Stimulated activated CD4-positive, alpha-beta T cell treated with anti-CD3 and anti-CD28 coated beads, Interleukin-2, amount 100 ng/mL, for 48 hours (primary cell): ENCODE measurements at regions not wholly inside any gene's neighbourhood (a gene's known extent, or its start where the extent isn't known, plus 50 kb on each side); places are given as distances from the start of the nearest gene placed in this dataset.
"Not testable (repeated sequence)": the region's sequence is repeated elsewhere in the genome, so short reads cannot be mapped to it uniquely, and the experiment has no call there.

ENCODE experiments used
- DNase-seq, 2 donors: peaks; one replicate each; pipeline ENCODE4 v3.0.0-alpha.2; 2020

GRCh38 chr14:39614297-39614923 lies 182.2 kb upstream of the FBXO33 start:
- no peak for DNase-seq

GRCh38 chr14:39609119-39609518 lies 176.9 kb upstream of the FBXO33 start:
- no peak for DNase-seq

DNA sequence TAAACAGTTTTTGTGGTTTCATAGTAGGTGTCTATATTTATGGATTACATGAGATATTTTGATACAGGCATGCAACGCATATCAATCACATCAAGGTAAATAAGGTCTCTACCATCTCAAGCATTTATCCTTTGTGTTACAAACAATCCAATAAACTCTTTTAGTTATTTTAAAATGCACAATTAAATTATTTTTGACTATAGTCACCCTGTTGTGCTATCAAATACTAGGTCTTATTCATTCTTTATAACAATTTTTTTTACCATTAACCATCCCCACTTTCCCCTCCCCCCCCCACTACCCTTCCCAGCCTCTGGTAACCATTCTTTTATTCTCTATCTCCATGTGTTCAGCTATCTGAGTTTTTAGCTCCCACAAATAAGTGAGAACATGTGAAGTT lies 175.7 kb upstream of the FBXO33 start:
- no peak for DNase-seq

- no peak for DNase-seq
These were observed 171.7 kb upstream of the FBXO33 start for GRCh38 chr14:39603942-39604341.

DNA sequence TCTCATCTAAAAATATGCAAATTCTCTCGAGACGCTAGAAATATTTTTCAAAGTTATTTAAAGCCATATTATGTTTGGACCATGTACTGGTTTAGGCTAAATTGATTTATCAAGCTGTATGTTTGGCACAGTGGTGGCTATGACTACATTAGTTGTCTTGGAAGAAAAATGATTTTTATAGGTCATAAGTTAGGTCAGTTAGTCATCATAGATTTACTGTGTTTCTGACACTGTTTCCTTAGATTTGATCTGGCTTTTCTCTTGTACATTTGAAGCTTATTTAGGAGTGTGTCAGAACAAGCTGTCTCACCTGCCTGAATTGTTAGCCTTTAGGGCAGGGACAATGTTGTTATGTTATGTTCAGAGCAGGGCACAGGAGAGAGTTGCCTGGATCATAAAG lies 161.1 kb upstream of the FBXO33 start:
- no peak for DNase-seq

GRCh38 chr14:39592116-39592789 lies 160.0 kb upstream of the FBXO33 start:
- DNase-seq: no peak

GRCh38 chr14:39589882-39590281 lies 157.6 kb upstream of the FBXO33 start:
- not testable (repeated sequence) for DNase-seq

- DNase-seq: no peak
These were observed 149.9 kb upstream of the FBXO33 start for GRCh38 chr14:39582028-39582654.

- no peak for DNase-seq
These were observed 149.2 kb upstream of the FBXO33 start for GRCh38 chr14:39581474-39581873.

DNA sequence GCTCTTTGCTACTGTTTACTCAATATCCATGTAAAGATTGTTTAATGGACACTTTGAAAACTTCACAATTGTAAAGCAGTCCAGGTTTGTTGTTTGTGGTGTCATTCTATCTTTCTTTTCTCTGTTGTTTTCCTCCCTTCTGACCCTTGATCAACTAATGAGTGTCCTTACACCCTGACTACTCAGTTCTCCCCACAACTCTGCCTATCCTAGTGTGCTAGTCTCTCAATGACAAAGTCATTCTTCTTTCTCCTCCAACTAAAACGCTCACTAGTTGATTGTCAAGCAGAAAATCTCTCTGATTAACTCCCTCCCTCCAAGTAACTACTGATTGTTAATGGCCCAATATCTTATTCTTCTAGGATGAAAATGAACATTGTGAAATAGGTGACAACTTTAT lies 148.5 kb upstream of the FBXO33 start:
- no peak for DNase-seq

- no peak for DNase-seq
These were observed 144.5 kb upstream of the FBXO33 start for GRCh38 chr14:39576736-39577135.

DNA sequence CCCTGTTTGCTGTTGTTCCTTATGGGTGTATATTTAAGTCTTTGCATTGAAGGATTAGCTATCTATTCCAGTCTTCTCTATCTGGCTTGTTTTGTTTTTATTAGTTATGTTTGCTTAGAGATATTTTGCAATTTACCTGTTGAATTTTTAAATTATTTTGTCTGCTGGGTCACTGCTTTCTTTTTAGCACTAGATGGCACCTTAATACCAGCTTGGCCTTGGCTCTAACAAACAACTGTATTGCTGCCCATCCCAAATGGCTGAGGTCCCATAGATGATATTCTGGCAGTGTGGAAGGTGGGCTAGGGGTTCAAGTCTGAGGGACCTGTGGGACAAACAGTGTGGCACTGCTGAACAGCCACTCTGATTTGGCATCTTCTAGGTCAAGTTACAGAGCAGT lies 144.0 kb upstream of the FBXO33 start:
- DNase-seq: no peak

DNA sequence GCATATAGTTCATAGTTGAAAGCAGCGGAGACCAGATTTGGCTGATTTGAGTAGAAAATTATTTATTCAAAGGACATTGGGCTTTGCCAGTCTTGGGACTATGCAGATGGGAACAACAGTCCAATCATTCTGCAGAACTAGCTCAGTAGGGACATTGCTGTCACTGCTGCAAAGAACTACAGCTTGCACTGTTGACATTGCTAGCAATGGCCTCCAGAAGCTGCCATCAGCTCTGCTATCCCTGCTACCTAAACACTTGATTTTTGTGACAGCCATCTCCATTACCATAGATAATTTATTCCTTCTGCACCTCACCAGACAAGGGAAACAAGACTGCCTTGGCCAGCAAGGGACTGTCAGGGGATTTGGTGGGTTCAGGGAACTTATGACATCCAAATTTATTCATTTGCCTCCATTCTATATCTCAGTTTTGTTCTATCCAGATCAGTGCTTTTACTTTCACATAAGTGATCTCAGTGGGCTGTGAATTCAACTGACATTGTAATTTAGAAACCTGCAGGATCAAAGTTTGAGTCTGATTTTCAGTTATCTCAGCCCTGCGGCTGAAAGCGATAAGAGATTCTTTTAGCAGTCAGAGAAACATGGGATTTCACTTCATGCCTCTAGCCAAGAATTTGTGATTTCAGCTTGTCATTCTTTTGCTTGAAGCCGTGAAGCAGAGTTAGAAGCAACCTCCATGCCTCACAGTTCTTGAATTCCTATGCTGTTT lies 136.7 kb upstream of the FBXO33 start:
- DNase-seq: no peak

GRCh38 chr14:39566795-39567194 lies 134.6 kb upstream of the FBXO33 start:
- DNase-seq: no peak

- DNase-seq: no peak
These were observed 131.1 kb upstream of the FBXO33 start for GRCh38 chr14:39563361-39563760.

GRCh38 chr14:39562175-39562574 lies 129.9 kb upstream of the FBXO33 start:
- DNase-seq: no peak

GRCh38 chr14:39558525-39558924 lies 126.3 kb upstream of the FBXO33 start:
- DNase-seq: no peak

DNA sequence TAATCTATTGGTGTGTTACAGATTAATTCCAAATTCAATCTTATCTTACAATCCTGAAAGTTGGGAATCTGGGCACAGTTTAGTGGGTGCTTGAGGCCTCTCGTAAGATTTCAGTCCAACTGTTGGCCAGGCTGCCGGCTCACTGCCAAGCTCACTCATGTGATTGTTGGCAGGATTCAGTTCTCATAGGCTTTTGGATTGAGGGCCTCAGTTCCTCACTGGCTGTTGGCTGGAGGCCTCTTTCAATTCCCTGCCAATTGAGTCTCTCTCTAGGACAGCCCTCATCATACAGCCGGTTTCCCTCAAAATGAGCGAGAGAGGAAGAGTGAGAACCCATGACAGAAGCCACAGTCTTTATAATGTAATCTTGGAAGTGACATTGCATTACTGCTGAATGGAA lies 123.5 kb upstream of the FBXO33 start:
- no peak for DNase-seq

DNA sequence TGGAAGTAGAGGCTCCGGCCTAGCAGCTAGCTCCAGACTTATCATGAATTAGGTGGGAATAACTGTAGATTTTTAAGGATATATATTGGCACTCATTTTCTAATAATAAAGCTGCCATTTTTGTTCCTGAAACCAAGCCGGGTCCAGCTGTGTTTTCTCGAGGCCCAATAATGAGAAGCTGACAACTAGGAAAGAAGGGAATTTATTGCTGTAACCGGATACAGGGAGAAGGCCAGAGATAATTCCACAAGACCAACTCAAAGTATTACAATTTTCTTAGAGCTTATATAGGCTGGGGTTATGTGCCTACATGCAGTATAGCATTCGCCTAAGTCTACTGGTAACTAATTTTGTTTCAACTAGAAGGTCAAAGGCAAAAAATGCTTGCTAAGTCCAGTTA lies 122.3 kb upstream of the FBXO33 start:
- no peak for DNase-seq

- DNase-seq: no peak
These were observed 116.1 kb upstream of the FBXO33 start for GRCh38 chr14:39548358-39548757.

DNA sequence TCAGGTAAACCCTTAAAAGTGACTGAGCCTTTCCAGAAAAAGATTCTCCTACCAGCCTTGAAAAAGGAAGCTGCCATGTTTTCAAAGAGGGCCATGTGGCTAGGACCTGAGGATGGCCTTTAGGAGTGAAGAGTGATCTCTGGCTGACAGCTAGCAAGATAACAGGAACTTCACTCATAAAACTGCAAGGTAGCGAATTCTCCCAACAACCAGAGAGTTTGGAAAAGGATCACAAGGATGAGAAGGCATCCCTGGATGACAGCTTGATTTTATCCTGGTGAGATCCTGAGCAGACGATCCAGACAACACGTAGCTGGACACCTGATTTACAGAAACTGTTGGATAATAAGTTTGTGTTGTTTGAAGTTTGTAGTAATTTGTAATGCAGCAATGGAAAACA lies 115.6 kb upstream of the FBXO33 start:
- DNase-seq: no peak

GRCh38 chr14:39505812-39506211 lies 73.6 kb upstream of the FBXO33 start:
- no peak for DNase-seq

DNA sequence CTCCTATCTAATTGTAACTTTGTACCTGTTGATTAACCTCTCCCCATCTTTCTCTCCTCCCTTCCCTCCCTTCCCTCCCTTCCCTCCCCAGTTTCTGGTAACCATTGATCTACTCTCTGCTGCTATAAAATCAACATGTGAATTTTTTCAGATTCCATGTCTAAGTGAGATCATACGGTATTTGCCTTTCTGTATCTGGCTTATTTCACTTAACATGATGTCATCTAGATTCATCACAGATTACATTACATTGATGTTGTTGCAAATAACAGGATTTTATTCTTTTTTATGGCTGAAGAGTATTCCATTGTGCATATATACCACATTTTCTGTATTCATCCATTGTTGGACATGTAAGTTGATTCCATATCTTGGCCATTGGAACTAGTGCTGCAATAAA lies 68.0 kb upstream of the FBXO33 start:
- DNase-seq: no peak

- DNase-seq: no peak
These were observed 67.3 kb upstream of the FBXO33 start for GRCh38 chr14:39499514-39499913.
